Adipocyte (in vitro differentiated cells): ENCODE measurements at regions not wholly inside any gene's neighbourhood (a gene's known extent, or its start where the extent isn't known, plus 50 kb on each side); places are given as distances from the start of the nearest gene placed in this dataset.

Experiments used
- DNase-seq: peaks from one replicate; pipeline ENCODE4 v3.0.0-alpha.2; 2015; ENCODE audit warnings: low read depth
- H3K27me3 ChIP-seq: replicated peaks from 2 replicates; pipeline ENCODE4 v1.7.0; 2013; ENCODE audit warnings: mild to moderate bottlenecking, low read length, moderate library complexity; ENCODE audit not compliant: control insufficient read depth, insufficient read depth
- H3K36me3 ChIP-seq: 2 replicates; pipeline ENCODE4 v1.7.0; 2013; ENCODE audit warnings: low read length, mild to moderate bottlenecking, moderate library complexity; ENCODE audit not compliant: control insufficient read depth, insufficient read depth, severe bottlenecking
- H3K4me1 ChIP-seq: 2 replicates; pipeline ENCODE4 v1.7.0; 2013; ENCODE audit warnings: mild to moderate bottlenecking, low read length, moderate library complexity; ENCODE audit not compliant: control insufficient read depth, insufficient read depth
- H3K4me3 ChIP-seq: 2 replicates; pipeline ENCODE4 v1.7.0; 2013; ENCODE audit warnings: mild to moderate bottlenecking, low read length, moderate library complexity
- H3K9ac ChIP-seq: 2 replicates; pipeline ENCODE4 v1.7.0; 2013; ENCODE audit warnings: mild to moderate bottlenecking, low read length, moderate library complexity
- H3K9me3 ChIP-seq: 2 replicates; pipeline ENCODE4 v1.7.0; 2013; ENCODE audit warnings: mild to moderate bottlenecking, low read length, moderate library complexity; ENCODE audit not compliant: control insufficient read depth

- H3K36me3 ChIP-seq = no peaks in the 10 kb centered on the region
- no peak overlapping the region for H3K4me3 ChIP-seq
- H3K4me1 ChIP-seq = no peaks in the 10 kb centered on the region
- H3K27me3 ChIP-seq = no peaks in the 10 kb centered on the region
- no peak for DNase-seq
- no peak overlapping the region for H3K9ac ChIP-seq
- H3K9me3 ChIP-seq = no peaks in the 10 kb centered on the region
These were observed 228.0 kb upstream of the DEFB112 start for GRCh38 chr6:50277774-50278173.

DNA sequence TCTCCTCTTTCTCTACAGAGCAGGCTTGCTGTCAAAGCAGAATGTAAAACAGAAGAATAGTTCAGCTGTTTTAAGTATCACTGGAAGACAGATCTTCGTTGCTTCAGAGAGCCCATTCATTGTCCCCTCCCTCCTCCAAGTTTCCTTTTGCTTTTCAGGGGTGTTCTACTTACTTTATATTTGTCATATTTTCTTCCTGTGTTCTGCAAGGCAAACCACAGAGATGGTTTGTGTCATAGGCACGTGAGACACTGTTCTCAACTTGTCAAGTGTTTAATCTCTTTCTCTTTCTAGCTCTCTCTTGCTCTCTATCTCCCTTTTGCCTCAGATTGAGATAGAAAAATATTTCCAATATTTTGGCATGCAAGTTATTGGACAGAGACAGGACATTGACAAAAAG lies 228.9 kb upstream of the DEFB112 start:
- H3K36me3 ChIP-seq = no peaks in the 10 kb centered on the region
- H3K9ac ChIP-seq = no peak overlapping the region
- H3K27me3 ChIP-seq = no peaks in the 10 kb centered on the region
- no peak overlapping the region for H3K4me3 ChIP-seq
- no peak for DNase-seq
- no peaks in the 10 kb centered on the region for H3K4me1 ChIP-seq
- H3K9me3 ChIP-seq = no peaks in the 10 kb centered on the region

DNA sequence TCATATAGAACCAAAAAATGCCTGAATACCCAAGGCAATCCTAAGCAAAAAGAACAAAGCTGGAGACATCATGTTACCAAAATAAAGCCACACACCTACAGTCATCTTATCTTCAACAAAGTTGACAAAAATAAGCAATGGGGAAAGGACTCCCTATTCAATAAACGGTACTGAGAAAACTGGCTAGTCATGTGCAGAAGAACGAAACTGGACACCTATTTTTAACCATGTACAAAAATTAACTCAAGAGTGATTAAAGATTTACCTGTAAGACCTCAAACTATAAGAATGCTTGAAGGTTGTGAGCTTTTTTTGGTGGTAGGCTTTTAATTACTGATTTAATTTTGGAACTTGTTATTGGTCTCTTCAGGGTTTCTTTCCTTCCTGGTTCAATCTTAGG lies 236.0 kb upstream of the DEFB112 start:
- H3K9ac ChIP-seq = no peak overlapping the region
- H3K36me3 ChIP-seq = no peaks in the 10 kb centered on the region
- H3K9me3 ChIP-seq = no peaks in the 10 kb centered on the region
- DNase-seq = no peak
- no peak overlapping the region for H3K4me3 ChIP-seq
- H3K27me3 ChIP-seq = no peaks in the 10 kb centered on the region
- H3K4me1 ChIP-seq = no peaks in the 10 kb centered on the region

DNA sequence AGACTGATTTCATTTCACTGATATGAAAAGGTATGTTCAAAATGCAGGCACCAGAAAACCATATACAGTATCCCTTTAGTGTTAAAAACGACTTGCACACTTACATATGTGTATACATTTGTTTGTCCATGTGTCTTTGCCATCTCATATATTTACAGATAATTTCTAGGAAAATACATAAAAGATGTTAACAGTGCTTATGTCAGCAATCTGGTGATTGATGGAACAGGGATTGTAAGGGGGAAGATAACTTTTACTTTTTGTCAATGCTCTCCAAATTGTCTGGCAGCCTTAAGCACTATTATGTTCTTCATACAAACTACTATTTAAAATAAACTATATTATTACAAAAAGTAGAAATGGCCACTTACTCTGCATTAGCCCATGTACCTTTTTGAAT lies 238.5 kb upstream of the DEFB112 start:
- Histone ChIP-seq H3K4me1 (no peaks in the 10 kb centered on the region), H3K4me3 (no peak overlapping the region), H3K36me3 (no peaks in the 10 kb centered on the region), H3K27me3 (no peaks in the 10 kb centered on the region), H3K9me3 (no peaks in the 10 kb centered on the region), H3K9ac (no peak overlapping the region)
- DNase-seq = no peak

- H3K4me1 ChIP-seq = no peaks in the 10 kb centered on the region
- H3K9me3 ChIP-seq = no peaks in the 10 kb centered on the region
- H3K27me3 ChIP-seq = no peaks in the 10 kb centered on the region
- H3K9ac ChIP-seq = no peak overlapping the region
- no peak for DNase-seq
- no peaks in the 10 kb centered on the region for H3K36me3 ChIP-seq
- H3K4me3 ChIP-seq = no peak overlapping the region
These were observed 239.2 kb upstream of the DEFB112 start for GRCh38 chr6:50288881-50289280.

- DNase-seq = no peak
- no peaks in the 10 kb centered on the region for H3K4me1 ChIP-seq
- no peaks in the 10 kb centered on the region for H3K36me3 ChIP-seq
- no peak overlapping the region for H3K4me3 ChIP-seq
- H3K9me3 ChIP-seq = no peaks in the 10 kb centered on the region
- no peaks in the 10 kb centered on the region for H3K27me3 ChIP-seq
- no peak overlapping the region for H3K9ac ChIP-seq
These were observed 239.6 kb upstream of the DEFB112 start for GRCh38 chr6:50289366-50289765.

DNA sequence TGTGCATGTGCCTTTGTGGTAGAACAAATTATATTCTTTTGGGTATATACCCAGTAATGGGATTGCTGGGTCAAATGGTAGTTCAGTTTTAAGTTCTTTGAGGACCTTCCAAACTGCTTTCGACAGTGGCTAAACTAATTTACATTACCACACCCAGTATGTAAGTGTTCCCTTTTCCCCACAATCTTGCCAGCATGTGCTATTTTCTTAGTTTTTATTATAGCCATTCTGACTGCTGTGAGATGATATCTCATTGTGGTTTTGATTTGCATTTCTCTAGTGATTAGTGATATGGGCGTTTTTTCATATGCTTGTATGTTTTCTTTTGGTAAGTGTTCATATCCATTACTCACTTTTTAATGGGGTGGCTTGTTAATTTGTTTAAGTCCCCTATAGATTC lies 251.6 kb upstream of the DEFB112 start:
- no peak overlapping the region for H3K4me3 ChIP-seq
- no peaks in the 10 kb centered on the region for H3K4me1 ChIP-seq
- no peaks in the 10 kb centered on the region for H3K27me3 ChIP-seq
- H3K36me3 ChIP-seq = no peaks in the 10 kb centered on the region
- peaks cover 6% of the 10 kb centered on the region for H3K9me3 ChIP-seq
- DNase-seq = no peak
- H3K9ac ChIP-seq = no peak overlapping the region

DNA sequence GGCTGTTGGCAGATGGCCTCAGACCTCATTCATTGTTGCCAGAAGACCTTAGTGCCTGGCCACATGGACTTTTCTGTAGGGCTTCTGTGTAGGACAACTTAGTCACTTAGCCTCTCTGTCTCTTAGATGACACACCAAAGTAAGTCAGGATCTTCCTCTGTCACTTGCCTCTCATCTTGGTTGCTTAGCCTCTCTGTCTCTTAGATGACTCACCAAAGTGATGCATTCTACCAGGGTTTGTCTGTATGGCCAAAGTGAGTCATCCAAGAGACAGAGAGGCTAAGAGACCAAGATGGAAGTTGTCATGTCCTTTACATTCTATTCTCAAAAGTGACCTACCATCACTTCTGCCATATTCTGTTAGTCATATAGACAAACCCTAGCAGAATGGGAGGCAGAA lies 255.9 kb upstream of the DEFB112 start:
- Histone ChIP-seq H3K4me1 (no peaks in the 10 kb centered on the region), H3K9me3 (peaks cover 6% of the 10 kb centered on the region), H3K27me3 (no peaks in the 10 kb centered on the region), H3K4me3 (no peak overlapping the region), H3K9ac (no peak overlapping the region), H3K36me3 (no peaks in the 10 kb centered on the region)
- no peak for DNase-seq

DNA sequence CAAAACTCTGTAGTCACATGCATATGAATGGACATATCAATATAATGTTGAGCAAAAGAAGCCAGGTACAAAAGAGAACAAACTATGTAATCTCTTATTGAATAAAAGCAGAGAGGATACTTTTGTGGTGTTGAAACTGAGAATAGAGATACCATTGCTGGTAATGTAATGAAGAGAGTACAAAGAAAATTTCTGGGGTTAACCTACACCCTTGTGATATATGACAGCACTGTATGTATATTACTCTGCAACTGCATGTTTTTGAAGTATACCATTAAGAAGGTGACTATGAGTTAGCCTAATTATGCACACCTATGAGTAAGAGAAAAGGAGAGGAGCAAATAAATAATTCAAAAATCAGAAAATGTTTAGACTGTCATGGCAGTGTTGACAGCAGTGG lies 268.8 kb upstream of the DEFB112 start:
- Histone ChIP-seq H3K4me3 (no peak overlapping the region), H3K36me3 (no peaks in the 10 kb centered on the region)

GRCh38 chr6:50330347-50330746 lies 280.6 kb upstream of the DEFB112 start:
- Histone ChIP-seq H3K9ac (no peak overlapping the region), H3K36me3 (no peaks in the 10 kb centered on the region), H3K4me3 (no peak overlapping the region), H3K4me1 (no peaks in the 10 kb centered on the region), H3K27me3 (no peaks in the 10 kb centered on the region), H3K9me3 (no peaks in the 10 kb centered on the region)
- DNase-seq = no peak

More for the DNA sequence above, 268.8 kb upstream of the DEFB112 start:
- Histone ChIP-seq H3K27me3 (no peaks in the 10 kb centered on the region), H3K4me1 (no peaks in the 10 kb centered on the region), H3K9ac (no peak overlapping the region), H3K9me3 (no peaks in the 10 kb centered on the region)
- no peak for DNase-seq

DNA sequence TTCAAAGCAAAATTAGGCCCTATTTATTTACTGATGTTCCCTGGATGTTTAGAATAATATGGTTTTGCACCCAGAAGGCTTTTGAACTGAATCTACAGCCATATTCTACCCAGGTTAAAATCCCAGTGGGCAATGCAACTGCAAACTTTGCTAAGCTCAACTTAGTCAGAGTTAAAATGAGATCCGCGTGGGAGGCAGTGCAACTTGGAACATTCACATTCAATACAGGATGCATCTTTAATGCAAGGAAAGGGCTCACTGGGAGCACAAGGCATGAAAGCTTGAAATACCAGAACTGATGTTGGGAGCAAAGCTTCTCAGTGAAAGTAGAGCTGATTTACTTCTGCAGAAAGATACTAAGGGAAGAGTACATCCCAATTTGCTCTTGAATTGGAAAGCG lies 281.2 kb upstream of the DEFB112 start:
- no peaks in the 10 kb centered on the region for H3K27me3 ChIP-seq
- no peaks in the 10 kb centered on the region for H3K4me1 ChIP-seq
- no peak overlapping the region for H3K4me3 ChIP-seq
- H3K9ac ChIP-seq = no peak overlapping the region
- no peaks in the 10 kb centered on the region for H3K36me3 ChIP-seq
- DNase-seq = no peak
- no peaks in the 10 kb centered on the region for H3K9me3 ChIP-seq

- Histone ChIP-seq H3K9me3 (no peaks in the 10 kb centered on the region), H3K27me3 (no peaks in the 10 kb centered on the region), H3K4me3 (no peak overlapping the region), H3K36me3 (no peaks in the 10 kb centered on the region), H3K9ac (no peak overlapping the region), H3K4me1 (no peaks in the 10 kb centered on the region)
- no peak for DNase-seq
These were observed 284.0 kb upstream of the DEFB112 start for GRCh38 chr6:50333696-50334095.
